HG02623 (cell line): ENCODE measurements at regions not wholly inside any gene's neighbourhood (a gene's known extent, or its start where the extent isn't known, plus 50 kb on each side); places are given as distances from the start of the nearest gene placed in this dataset.
"Not testable (repeated sequence)": the region's sequence is repeated elsewhere in the genome, so short reads cannot be mapped to it uniquely, and the experiment has no call there.

Source experiments
- ATAC-seq: cut with Tn5 transposase; IDR thresholded peaks from one replicate; pipeline ENCODE4 v1.9.1; 2021; ENCODE audit warnings: moderate library complexity; ENCODE audit not compliant: unreplicated experiment

- no peak for ATAC-seq
These were observed 202.4 kb downstream of the SLC4A3 start for GRCh38 chr2:219829667-219830352.

- no peak for ATAC-seq
These were observed 202.9 kb downstream of the SLC4A3 start for GRCh38 chr2:219830353-219830738.

- no peak for ATAC-seq
These were observed 204.5 kb downstream of the SLC4A3 start for GRCh38 chr2:219831957-219832356.

GRCh38 chr2:219832904-219833303 is 205.5 kb downstream of the SLC4A3 start:
- no peak for ATAC-seq

- no peak for ATAC-seq
These were observed 208.1 kb downstream of the SLC4A3 start for GRCh38 chr2:219835493-219835892.

- ATAC-seq: no peak
These were observed 209.3 kb downstream of the SLC4A3 start for GRCh38 chr2:219836647-219837177.

- peak; percentile 87 for ATAC-seq
These were observed 217.1 kb downstream of the SLC4A3 start for GRCh38 chr2:219844401-219845091.

- no peak for ATAC-seq
These were observed 221.5 kb downstream of the SLC4A3 start for GRCh38 chr2:219848882-219849281.

- ATAC-seq: no peak
These were observed 223.7 kb downstream of the SLC4A3 start for GRCh38 chr2:219851169-219851568.

- ATAC-seq: no peak
These were observed 224.5 kb downstream of the SLC4A3 start for GRCh38 chr2:219851801-219852481.

GRCh38 chr2:219852626-219853025 is 225.2 kb downstream of the SLC4A3 start:
- no peak for ATAC-seq

GRCh38 chr2:219856602-219857001 is 229.2 kb downstream of the SLC4A3 start:
- no peak for ATAC-seq

- ATAC-seq: no peak
These were observed 230.3 kb downstream of the SLC4A3 start for GRCh38 chr2:219857751-219858150.

GRCh38 chr2:219861307-219861706 is 233.9 kb downstream of the SLC4A3 start:
- ATAC-seq: no peak

- ATAC-seq: no peak
These were observed 236.7 kb downstream of the SLC4A3 start for GRCh38 chr2:219864154-219864553.

GRCh38 chr2:219868635-219869034 is 241.2 kb downstream of the SLC4A3 start:
- no peak for ATAC-seq

- no peak for ATAC-seq
These were observed 242.6 kb downstream of the SLC4A3 start for GRCh38 chr2:219870041-219870440.

- no peak for ATAC-seq
These were observed 243.9 kb downstream of the SLC4A3 start for GRCh38 chr2:219871351-219871750.

GRCh38 chr2:219875036-219875435 is 247.6 kb downstream of the SLC4A3 start:
- no peak for ATAC-seq

- not testable (repeated sequence) for ATAC-seq
These were observed 248.6 kb downstream of the SLC4A3 start for GRCh38 chr2:219875986-219876385.

GRCh38 chr2:219876931-219877330 is 249.5 kb downstream of the SLC4A3 start:
- ATAC-seq: no peak

- no peak for ATAC-seq
These were observed 250.3 kb downstream of the SLC4A3 start for GRCh38 chr2:219877728-219878127.
